HG03432 (cell line): ENCODE measurements at regions not wholly inside any gene's neighbourhood (a gene's known extent, or its start where the extent isn't known, plus 50 kb on each side); places are given as distances from the start of the nearest gene placed in this dataset.
"Not testable (repeated sequence)": the region's sequence is repeated elsewhere in the genome, so short reads cannot be mapped to it uniquely, and the experiment has no call there.

Experiments
- ATAC-seq: cut with Tn5 transposase; IDR thresholded peaks from one replicate; pipeline ENCODE4 v1.9.1; 2021; ENCODE audit warnings: mild to moderate bottlenecking, moderate library complexity; ENCODE audit not compliant: unreplicated experiment

DNA sequence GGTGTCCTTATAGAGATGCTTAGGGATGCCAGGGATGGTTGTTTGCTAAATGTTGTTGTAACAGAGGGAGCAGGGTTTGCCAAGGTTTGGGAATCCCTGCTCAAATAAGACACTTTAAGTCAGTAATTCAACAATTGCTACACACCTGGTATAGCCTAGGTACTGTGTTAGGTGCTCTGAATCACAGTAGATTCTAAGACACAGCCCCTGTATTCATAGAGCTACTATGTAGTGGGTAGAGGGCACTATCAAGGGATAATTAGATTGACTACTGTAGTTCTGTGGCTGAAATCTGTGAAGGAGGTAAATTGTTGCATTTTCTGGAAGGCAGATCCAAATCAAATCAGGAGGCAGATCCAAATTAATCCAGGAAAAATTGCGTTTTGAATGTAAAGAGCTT lies 149.2 kb downstream of the C12orf75 start:
- ATAC-seq: no peak

DNA sequence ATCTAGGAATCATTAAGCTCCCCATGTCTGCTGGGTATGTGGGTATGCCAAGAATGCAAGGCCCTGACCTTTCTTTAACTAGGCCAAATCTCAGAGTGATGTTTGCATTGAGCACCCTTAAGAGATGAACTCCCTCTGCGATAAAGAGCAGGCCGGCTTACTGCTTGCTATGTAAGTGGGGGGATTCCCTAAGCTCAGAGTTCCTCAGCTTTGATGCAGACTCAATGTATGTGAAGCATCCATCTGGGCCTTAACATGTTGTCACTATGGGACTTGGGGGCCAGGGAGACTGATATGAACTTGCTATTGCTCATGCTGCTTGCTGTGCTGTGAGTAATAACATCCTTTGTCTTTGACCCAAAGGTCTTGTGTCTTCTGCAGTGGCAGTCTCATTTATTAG lies 149.7 kb downstream of the C12orf75 start:
- ATAC-seq: no peak

DNA sequence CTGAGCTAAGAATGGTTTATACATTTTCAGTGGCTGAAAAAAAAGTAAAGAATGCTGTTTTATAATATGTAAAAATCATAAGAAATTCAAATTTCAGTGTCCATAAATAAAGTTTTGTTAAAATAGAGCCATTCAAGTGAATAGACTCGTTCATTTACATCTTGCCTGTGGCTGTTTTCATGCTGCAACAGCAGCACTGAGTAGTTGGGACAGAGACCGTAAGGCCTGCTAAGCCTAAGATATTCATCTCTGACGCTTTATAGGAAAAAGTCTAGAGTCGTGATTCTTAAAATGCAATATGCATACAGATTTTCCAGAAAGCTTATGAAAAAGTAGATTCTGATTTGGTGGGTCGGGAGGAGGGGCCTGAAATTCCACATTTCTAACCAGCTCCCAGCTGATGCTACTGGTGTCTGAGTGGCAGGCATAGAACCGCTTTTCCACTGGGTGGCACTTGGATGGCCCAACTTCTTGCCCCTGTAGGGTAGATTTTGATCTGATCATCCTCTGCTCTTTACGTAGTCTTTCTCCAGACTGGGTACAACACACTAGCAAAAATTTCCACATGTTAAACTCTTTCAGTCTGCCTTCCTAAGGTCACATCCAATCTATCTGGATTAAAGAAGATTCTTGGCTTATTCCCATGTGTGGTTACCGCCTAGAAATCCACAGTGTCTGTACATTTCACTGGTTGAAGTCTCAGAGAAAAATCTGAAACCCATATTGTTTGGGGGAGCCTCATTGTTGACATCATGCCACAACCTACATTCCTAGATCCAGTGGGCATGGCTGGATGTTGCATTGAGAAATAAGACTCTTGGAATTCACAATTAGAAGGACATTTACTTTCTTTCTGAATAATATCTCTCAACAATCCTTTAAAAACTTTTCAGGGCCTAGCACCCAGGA lies 151.2 kb downstream of the C12orf75 start:
- ATAC-seq: no peak

DNA sequence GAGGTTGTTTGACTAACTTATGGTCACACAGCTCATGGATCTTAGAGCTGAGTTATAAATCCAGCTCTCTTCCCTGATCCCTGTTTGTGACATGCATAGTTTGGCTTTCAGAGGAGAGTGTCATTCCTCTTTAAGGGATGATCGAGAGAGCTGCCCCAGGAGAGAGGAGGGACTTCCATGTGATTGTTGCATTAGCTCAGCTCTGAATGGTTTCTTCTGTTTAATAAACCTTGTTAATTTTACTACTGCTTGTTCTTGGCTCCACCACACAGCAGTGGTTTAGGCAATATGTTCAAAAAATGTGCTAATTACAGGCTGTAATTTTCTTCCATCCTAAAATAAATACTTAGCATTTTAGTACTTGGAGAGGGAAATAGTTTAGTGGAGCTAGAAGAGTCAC lies 152.5 kb downstream of the C12orf75 start:
- no peak for ATAC-seq

DNA sequence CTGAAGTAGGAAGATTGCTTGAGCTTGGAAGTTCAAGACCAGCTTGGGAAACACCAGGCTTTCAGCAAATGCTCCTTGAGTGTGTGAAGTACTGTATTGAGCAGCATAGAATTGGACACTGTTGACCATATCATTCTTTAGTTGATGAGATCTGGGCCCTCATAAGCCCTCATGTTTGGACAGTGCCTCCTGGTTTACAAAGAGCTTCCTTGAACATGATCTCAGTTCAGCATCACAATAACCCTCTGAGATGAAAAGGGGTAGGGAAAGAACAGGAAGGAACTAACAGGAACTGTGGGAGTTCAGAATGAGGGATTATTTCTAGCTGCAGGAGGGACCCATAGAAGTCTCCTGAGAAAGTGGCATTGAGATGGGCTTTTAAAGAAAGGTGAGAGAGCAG lies 153.2 kb downstream of the C12orf75 start:
- ATAC-seq: no peak

DNA sequence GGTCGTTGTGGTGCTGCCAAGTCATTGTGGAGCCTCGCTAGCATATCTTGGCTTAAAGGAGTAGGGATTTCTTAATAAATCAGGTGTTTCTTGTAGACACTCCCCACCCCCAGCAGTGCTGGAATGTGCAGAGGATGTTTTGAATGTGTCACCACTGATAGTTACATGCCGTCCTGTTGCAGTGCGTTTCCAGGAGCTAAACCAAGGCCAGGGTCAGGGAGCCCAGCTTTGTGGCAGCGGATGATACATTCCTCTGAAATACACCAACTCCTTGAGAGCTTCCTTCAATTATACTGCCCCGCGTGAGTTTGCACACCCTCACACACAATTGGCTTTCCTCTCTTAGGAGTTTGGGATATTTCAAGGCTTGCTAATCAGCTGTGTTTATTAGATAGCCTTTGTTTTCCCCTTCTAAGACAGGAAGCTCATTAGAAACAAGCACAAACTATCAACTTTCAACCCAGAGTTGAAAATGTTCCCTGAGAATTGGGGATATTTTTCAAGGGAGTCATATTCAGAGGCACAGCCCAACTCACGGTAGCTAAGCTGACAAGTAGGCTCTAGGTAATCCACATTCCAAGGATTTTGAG lies 154.9 kb downstream of the C12orf75 start:
- no peak for ATAC-seq

DNA sequence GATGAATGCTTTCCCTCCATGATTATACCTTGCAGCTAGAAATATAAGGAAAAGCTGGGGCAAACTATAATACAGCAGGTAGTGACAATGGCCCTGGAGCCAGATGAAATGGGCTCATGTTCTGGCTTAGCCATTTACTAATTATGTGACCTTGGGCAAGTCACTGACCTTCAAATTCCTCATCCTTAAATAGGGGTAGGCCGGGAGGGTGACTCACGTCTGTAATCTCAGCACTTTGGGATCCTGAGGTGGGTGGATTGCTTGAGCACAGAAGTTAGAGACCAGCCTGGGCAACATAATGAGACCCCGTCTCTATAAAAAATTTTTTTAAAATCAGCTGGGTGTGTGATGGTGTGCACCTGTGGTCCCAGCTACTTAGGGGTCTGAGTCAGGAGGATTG lies 155.4 kb downstream of the C12orf75 start:
- ATAC-seq: no peak

DNA sequence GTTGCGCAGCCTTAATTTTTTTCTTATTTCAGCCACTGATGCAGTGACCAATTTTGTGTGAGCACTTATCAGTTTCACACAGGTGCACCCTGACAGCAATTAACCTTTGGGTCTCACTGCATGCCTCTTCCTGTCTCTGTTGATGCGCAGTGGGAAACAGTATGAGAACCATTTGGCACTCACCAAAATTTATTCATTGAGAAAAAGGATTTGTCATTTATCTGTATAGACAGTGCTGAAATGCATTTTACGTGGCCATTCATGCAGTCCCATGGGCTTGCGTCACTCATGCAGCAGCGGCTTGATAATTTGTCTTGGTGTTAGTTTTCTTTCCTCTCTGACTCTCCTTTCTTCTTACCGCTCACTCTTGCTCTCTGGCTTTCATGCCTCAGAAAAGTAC lies 157.5 kb downstream of the C12orf75 start:
- no peak for ATAC-seq

DNA sequence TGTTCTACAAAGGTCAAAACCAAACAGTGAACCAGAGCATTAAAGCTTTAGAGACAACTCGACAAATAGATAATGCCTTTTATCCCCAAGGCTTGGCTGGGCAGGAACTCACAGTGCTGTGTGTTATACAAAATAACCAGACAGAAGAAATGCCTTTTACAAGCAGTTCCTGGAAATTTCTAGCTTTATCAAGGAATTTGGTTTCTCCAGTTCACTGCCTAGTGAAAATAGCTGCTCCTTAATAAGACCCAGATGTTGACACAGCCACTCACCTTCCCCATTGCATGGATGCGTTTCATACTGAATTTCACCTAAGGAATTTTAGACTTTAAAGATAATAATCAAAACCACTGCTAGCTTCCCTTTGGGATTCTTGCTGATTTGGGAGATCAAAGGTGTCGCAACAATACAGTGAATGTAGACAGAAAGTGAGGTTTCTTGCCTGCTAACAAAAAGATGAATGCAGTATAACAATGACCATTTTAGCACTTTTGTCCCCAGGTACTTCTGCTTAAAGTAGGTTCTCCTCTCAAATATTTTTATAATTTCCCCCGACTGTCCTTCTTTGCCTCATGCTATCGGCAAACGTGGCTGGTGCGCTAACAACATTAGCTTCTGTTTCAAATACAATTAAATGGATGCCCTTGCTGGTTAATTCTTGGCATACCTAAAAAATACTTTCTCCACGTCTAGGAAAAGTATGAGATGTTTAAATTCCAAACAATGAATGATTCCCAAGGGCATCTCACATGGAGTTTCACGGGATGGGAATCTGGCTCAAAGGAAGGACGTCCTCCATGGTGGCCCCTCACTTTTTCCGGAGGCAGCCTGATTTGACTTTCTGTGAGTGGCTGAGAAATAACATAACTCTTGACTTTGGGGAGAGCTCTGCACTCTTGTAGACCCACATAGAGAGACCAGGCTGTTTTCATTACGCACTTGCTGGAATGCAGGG lies 162.4 kb downstream of the C12orf75 start:
- ATAC-seq: no peak

DNA sequence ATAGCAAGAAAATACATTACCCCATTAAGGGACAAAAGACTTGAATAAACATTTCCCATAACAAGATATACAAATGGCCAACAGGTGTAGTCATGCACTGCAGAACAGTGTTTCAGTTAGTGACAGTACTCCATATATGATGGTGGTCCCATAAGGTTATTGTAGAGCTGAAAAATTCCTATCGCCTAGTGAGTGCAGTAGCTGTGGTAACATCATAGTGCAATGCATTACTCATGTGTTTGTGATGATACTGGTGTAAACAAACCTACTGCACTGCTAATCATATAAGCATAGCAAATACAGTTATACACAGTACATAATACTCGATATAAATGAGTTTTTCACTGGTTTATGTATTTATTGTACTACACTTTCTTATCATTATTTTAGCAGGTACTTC lies 168.7 kb downstream of the C12orf75 start:
- no peak for ATAC-seq

DNA sequence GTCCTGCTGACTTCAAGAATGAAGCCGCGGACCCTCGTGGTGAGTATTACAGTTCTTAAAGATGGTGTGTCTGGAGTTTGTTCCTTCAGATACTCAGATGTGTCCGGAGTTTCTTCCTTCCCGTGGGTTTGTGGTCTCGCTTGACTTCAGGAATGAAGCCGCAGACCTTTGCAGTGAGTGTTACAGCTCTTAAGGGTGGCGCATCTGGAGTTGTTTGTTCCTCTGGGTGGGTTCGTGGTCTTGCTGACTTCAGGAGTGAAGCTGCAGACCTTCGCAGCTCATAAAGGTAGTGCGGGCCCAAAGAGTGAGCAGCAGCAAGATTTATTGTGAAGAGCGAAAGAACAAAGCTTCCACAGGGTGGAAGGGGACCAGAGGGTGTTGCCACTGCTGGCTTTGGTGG lies 170.2 kb downstream of the C12orf75 start:
- not testable (repeated sequence) for ATAC-seq

DNA sequence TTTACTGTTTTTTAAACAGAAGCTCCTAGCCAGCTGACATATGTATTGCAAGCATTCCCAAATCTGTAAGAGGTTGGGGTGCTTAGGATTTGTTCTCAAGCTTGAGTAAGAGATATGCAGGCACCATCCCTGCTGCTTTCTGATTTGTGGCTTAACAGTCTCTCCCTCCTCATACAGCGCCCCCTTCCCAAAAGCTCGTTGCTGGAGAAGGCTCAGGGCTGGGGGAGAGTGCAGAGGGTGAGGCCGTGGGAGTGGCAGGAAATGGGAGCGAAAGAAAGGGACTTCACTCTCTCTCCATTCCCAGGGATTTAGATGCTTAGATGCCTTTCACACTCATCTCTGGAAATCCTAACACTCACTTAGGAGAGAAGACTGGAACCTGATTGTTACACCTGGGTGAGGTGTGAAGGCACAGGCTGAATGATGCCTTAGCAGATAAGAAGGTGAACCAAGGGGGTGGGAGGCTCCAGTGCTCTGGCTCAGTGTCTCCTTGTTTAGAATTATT lies 172.0 kb downstream of the C12orf75 start:
- no peak for ATAC-seq

DNA sequence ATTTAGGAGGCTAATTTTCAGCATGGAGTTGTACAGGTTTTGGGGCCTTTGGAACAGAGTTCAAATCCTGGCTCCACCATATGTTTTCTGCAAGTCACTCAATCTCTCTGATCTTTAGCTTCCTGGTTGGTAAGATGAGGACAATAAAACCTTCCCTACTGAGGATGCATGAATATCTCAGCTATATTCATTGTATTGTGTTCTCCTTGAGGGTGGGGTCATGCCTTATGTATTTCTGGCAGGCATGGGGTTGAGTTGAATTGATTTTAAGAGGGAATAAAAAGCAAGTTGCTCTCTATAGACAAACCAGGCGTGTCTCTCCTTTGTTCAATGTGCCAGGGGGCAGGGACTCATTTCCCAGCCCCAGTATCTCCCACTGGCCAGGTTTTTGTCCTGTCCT lies 173.1 kb downstream of the C12orf75 start:
- no peak for ATAC-seq

DNA sequence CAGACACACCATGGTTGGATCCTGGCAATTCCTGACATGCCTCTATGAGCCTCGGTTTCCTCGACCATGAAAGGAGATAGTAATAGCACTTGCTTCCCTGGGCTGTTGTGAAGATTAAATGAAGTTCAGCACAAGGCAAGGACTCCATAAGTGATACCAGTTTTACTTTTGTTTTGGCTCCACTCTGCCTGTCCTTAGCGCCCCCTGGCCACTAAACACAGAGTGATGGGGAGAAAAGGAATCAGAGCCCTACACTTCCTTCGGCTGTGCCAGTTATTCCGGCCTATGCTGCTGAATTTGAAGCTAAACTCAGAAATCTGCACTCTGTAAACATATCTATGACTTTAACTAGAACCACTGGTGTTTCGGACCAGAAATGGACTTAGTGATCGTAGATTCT lies 173.8 kb downstream of the C12orf75 start:
- ATAC-seq: no peak

DNA sequence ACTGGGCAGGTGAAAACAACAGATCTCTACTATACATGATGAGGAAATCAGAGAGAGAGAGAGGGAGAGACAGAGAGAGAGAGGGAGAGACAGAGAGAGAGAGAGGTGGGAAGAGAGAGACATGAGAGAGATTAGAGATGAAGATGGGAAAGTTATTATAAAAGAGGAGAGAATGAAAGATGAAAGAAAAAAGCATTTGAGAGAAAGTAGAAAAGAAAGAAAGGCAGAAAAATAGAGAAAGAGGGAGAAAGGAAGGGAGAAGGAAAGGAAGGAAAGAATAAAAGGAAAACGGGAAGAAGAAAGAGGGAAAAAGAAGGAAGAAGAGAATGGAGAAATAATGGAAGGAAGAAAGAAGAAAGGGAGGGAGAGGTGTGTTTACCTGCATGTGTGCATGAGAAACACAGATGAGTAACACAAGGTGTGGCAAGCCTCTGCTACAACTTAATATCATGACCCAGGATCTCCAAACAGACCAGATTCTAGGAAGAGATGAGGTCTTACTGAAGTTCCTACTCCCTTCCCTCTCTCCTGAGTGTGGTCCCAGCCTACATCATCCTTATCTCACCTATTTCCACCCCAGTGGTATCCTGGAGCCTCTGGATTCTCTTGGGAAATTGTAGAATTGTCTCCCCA lies 176.3 kb downstream of the C12orf75 start:
- no peak for ATAC-seq

DNA sequence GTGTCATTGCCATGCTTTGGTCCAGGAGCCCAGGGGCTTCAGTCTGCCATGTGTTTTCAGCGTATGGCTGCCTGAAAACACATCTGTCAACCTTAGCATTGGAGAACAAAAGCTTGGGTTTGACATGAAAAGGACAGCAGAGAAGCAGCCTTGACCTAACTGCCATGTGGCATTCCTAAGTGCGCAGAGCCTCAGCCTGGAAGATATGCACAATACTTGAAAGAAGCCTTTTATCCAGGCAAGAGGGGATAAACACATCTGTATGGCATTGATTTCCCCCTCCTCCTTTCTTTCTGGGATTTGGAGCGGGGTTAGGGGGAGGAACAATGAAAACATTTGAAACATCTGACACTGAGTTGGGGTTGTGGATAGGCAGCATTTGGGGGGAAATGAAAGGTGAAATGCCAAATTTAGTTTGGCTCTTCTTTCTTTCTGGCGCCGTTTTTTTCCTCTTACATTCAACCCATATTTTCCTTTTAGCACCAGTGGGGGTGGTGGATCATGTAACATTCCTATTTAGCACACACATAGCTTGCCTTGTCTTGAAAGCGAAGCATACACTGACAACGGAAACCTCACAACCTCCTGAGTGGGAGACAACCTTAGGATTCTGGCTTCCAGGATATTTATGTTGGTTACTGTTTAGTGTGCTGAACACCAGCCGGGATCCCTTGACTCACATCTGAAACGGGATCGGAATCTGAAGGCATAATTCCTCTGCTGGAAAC lies 177.0 kb downstream of the C12orf75 start:
- ATAC-seq: no peak

DNA sequence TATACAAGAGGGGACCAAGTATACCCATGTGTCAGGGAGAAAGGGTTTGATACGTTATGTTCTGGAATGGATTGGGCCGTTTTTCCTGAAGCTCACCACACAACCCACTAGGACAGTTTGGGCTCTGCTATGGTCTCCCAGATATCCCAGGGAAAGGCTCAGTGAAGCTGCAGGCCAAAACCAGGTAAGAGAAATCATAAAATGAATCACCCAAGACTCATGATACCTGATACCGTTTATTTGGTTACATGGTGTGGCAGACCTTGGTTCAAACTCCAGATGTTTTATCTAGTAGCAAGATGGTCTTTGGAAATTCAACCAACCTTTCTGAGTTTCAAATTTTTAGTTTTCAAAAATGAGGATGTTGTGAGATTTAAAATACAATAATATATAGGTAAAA lies 177.6 kb downstream of the C12orf75 start:
- ATAC-seq: no peak

DNA sequence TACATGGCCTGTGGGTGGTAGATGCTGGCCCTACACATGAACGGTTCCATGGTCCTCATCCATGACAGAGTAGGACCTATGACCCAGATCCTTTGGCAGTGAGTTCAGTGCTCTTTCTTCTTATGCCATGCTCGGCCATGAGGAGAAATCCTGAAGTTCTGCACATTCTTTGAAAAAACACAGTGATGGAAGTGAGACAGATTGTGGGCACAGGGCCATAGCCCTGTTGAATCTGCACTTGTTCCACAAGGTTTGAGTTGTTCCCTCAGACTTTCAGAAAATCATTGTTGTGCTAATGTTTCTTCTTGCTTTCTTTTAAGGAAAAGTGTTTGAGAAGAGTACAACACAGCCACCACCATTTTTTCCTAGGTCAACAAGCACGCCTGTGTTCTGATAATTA lies 180.0 kb downstream of the C12orf75 start:
- no peak for ATAC-seq

DNA sequence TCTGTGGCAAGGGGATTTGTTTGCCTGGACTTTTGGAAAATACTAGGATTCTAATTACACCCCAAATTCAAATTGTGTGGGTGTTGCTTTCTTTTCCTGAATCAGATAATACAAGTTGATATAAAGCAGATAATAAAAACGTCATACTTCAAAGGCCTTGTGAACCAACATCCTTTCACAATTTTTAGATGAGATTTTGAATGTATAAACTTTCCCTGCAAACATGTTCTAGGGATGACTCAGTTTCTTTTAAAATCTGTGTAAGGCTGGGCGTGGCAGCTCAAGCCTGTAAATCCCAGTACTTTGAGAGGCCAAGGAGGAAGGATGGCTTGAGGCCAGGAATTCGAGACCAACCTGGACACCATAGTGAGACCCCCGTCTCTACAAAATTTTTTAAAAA lies 182.4 kb downstream of the C12orf75 start:
- ATAC-seq: not testable (repeated sequence)

DNA sequence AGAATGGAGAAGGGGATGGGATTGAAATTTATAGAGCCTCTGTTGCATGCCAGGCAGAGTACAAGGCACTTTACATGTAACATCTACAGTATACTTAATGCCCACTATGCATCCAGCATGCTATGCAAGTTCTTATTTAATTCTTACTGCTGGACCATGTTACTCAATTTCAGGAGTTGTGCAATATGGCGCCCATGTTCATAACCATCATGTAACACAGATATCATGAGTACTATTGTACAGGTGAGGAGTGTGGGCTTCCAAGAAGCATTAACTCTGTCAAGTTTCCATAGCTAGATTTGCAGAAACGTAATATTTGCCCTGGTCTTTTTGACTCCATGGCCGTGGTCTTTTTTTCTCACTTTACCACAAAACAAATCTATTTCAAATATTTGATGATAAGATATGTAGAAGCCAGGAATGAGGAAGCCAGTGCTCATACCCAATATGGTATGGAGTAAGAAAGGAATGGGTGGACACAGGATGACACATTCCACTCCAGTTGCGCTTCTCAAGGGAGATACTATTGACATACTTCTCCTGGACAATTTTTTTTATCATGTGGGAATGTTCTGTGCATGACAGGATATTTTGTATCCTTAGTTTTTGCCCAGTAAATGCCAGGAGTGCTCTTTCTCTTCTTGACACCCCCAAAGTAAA lies 191.8 kb downstream of the C12orf75 start:
- no peak for ATAC-seq
